HG02642 (cell line): ENCODE measurements at regions not wholly inside any gene's neighbourhood (a gene's known extent, or its start where the extent isn't known, plus 50 kb on each side); places are given as distances from the start of the nearest gene placed in this dataset.

Experiments
- ATAC-seq: cut with Tn5 transposase; IDR thresholded peaks from one replicate; pipeline ENCODE4 v1.9.1; 2021; ENCODE audit warnings: mild to moderate bottlenecking; ENCODE audit not compliant: unreplicated experiment, poor library complexity

DNA sequence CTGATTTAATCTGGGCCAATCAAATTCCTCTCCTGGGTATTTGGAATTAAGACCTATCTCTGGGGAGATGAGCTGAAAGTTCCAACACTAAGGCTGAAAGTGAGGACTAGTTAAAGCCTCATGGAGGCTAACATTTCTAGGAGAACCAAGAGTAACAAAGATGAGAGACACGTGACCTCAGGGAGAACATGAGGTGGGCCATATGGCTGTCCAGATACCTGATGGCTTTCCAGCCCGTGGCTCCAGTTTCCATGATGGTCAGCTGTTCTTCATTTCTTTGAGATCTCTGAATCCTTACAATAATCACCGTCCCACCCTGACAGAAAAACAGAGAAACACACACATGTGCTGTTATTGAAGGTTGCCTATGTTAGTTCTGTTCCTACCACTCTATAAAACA is 66.1 kb downstream of the LEPR start:
- ATAC-seq, result no peak

DNA sequence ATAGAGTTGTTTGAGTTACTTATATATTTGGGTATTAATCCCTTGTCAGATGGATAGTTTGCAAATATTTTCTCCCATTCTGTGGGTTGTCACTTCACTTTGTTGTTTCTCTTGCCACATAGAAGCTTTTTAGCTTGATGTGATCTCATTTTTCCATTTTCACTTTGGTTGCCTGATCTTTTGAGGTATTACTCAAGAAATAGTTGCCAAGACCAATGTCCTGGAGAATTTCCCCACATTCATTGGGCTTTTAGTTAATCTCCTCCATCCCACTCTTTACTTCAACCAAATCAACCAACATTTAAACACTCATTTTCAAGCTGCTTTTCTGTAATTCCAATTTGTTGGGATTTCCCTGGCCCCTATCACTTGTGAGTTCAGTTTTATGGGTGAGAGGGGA is 69.0 kb downstream of the LEPR start:
- no peak for ATAC-seq

- ATAC-seq, result no peak
These were observed 70.0 kb downstream of the LEPR start for GRCh38 chr1:65490231-65491009.

- no peak for ATAC-seq
These were observed 71.0 kb downstream of the LEPR start for GRCh38 chr1:65491472-65491871.

- ATAC-seq, result no peak
These were observed 73.3 kb downstream of the LEPR start for GRCh38 chr1:65493802-65494201.

DNA sequence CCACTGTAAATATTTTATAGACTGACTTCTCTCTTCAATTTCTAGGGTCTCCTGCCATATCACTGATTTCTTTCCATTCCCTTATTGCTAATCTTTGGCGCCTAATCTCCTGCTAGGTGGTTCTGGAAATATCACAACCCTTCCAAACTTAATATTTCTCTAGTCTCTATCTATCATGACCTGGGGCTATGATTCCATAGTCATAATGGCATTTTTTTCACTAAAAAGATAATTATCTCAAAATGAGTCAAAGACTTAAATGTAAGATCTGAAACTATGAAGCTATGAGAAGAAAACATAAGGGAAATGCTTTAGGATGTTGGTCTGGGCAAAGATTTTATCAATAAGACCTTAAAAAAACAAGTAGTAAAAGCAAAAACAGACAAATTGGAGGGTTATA is 74.2 kb downstream of the LEPR start:
- no peak for ATAC-seq

GRCh38 chr1:65495137-65495536 is 74.7 kb downstream of the LEPR start:
- no peak for ATAC-seq

DNA sequence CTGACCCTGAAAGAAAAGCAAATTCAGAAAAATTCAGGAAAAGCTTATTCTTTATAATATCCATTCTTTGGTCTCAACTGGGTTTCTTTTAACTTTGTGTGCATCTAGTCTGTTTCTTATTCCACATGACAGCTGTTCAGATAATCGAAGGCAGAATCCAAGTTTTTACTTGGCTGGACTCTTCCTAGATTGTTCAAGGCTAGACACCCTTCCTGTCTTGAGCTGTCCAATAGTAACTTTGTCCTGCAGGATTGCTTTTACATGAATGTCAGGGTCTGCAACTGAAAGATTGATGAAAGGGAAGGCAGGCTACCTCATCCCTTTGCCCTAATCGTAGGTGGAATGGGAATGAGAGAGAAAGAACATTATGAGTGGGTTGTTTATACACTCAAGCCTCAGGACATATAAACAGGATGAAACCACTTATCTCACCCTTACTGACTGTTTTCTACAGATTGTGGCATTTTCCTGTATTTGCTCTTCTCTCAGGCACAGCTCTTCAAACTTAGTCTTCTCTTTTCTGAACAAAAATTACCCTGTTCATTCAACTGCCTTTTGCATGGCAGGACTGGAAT is 76.9 kb downstream of the LEPR start:
- ATAC-seq, result no peak

DNA sequence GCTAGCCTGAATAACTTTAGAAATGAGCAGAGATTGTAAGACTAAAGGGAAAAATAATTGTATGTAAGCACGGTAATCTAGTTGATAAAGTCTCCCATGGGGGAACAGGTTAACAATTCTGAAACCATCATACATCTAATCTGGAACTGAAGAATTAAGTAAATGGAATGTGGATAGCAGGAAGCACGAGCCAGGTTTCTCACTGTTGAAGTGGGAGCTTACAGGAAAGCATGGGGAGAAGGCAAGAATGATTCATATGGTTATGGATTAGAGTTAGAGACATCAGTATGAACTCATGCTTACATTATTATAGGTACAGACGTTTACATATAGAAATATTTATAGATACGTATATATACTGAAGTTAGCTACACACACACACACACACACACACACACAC is 83.0 kb downstream of the LEPR start:
- no peak for ATAC-seq

DNA sequence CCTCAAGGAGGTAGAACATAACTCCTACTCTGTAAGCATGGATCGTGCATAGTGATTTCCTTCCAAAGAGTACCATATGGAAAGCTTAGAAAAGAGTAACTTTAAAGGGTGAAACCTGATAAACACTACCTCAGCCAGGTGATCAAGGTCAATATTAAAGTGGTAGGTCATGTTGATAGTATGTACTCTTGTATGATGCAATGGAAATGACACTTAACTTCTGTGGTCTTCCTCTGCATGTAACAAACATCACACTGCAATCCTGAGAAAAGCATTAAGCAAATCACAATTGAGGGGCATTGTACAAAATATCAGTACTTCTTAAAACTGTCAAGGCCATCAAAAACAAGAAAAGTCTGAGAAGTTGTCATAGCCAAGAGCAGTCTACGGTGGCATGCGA is 83.8 kb downstream of the LEPR start:
- no peak for ATAC-seq

- no peak for ATAC-seq
These were observed 85.3 kb downstream of the LEPR start for GRCh38 chr1:65505547-65506300.

- no peak for ATAC-seq
These were observed 87.6 kb downstream of the LEPR start for GRCh38 chr1:65508051-65508450.

DNA sequence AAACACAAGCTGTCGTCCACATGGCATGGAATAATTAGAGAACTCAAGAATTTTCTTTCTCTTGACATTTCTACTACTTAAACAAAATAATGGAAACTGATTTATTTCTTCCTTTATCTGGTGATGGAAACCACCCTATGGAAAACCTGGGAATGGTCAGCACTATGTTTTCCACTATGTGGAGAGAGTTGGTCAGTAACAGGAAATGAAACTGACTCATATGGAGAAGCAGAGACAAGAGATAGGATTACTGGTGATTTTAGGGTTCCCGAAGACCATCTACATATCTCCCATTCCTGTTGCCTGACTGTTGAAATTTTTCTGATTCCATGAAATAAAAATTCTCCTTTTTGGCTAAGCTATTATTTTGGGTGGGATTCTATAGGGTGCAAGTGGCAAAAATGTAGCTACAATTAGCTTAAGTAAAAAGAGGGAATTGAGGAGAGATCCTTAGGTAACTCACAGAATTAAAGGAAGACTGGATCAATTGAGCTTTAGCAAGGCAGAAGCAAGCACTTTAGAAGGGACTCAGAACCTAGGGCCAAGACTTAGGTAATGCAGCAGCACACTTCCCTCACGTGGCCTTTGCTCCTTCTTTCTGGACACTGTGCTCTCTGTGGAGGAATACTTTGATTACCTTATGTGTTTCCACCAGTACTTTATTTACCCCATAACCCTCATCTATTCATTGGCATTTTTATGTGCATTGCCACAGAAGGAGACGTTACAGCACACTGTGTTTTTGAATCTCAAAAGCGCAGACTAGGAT is 89.6 kb downstream of the LEPR start:
- no peak for ATAC-seq

GRCh38 chr1:65510961-65511360 is 90.5 kb downstream of the LEPR start:
- ATAC-seq, result no peak

DNA sequence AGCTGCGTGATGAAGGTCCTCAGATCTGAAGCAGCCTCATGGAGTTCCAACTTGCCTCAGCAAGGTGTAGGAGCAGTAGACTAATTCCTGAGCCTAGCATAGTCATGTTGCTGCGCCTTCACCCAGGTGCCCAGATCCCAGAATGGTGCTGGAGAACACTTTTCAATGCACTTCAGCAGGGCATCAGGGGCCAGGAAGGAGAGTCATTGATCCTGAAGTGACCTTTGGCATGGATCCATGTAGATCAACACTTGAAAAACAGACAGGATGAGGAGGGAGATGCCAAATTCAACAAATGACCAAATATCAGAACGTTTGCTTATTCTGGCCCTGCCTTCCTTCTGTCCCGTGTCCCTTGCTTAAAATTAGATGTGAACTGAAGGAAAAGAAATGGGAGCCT is 91.9 kb downstream of the LEPR start:
- no peak for ATAC-seq

DNA sequence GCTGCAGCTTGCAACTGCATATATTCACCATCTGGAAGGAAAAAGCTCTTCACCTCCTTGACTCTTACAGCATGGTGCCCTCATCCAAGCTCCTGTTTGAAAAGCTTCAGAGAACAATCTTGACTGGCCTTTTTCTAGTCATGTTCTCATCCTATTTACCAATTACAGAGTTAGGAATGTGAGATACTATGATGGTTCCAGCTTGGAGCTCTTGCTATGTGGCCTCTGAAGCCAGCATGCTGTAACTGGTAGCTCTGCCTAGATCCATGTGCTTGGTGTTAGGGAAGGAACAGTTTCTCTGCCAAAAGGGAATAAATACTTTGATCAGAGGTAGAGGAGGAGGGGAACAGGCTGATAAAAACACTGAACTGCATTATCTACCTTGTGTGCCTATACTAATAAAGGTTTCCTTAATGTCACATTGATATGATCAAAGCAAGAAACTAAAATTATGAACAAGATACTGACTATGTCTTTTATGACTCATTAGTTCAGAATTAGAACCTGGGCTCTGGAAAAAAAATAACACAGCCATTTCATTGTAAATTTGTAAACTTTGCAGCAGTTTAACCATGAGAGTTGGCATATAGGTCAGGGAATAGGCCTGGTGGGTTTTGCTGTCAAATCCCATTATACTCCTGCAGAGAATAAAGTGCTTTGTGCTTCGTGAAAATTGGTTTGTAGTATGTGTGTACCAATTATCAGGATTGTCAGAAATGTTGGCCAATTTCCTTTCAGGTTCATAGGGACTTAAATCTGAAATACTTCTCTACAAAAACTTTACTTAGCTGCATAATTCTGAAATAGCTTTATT is 92.7 kb downstream of the LEPR start:
- ATAC-seq, result no peak

DNA sequence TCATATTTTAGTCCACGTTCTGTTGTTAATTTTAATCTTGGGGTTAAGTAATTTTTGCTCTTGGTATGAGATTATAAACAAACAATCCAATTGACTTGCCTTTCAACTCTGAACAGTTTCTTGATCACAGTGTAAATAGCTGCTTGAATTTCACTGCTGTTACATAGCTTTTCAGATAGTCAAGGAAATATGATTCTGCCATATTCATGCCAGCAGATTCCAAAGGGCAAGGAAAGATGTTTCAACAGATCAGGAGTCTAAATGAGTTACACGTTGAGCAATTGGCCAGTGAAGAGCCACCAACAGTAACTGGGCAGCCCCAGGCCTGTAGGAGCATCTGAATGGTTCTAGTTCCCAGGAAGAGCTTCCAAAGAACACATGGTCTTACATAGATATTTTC is 93.6 kb downstream of the LEPR start:
- no peak for ATAC-seq

- no peak for ATAC-seq
These were observed 104.4 kb downstream of the LEPR start for GRCh38 chr1:65524931-65525265.

DNA sequence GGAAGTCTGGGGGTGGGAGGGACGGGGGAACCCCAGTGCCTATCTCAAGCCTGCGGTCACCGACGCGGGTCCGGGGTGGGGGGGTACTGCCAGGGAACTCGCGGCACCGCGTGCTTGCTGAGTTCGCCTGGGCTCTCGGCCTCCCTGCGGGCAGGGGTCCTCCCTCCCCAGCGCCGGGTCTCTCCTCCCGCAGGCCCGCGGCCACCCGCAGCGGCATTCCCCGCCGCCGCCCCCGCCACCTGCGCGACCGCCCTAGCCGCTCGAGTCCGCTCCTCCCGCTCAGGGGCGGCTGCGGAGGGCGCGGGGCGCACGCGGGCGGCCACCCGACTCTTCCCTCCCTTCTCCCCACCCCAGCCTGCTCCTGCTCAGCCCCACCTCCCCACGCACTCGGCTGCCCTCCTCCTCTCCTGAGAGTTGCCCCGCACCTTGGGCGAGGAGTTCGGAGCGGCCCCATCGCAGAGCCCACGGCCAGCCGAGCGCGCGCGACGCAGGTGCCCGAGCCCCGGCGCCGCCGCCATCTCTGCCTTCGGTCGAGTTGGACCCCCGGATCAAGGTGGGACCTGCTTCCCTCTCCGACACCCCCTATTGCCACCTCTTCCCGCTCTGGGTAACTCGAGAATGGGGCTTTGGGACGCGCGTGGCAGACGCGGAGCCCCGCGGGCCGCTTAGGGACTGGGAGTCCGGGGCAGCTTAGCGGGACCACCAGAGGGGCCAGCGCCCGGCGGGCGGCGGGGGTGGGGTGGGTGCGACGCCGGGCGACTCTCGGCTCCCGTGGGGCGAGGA is 105.0 kb downstream of the LEPR start:
- no peak for ATAC-seq
